ENCODE measurements at regions not wholly inside any gene's neighbourhood (a gene's known extent, or its start where the extent isn't known, plus 50 kb on each side); places are given as distances from the start of the nearest gene placed in this dataset.

DNA sequence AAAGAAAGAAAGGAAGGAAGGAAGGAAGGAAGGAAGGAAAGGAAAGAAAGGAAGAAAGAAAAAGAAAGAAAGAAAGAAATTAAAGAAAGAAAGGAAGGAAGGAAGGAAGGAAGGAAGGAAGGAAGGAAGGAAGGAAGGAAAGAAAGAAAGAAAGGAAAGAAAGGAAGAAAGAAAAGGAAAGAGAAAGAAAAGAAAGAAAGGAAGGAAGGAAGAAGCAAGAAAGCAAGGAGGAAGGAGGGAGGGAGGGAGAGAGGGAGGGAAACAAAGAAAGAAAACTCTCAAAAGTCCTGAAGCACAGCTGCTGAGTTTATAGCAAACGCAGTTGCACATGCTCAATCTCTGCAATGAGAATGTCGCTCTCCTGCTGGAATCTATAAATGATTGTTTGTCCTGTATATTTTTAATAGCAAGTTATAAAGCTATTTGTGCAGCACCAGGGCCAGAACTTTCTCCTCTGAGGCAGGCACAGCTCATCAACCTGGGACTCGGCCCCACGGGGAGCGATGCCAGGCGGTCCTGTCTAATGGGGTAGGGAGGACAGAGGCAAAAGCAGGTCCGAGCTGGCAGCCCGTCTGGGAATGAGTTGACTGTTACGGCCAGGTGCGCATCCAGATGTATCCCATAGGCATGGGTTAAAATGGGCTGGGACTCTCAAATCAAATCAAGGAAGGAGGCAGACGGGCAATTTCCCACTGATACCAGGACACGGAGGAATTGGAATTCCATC, 118.0 kb upstream of the PFKP start:
- DNase-seq: no peak

DNA sequence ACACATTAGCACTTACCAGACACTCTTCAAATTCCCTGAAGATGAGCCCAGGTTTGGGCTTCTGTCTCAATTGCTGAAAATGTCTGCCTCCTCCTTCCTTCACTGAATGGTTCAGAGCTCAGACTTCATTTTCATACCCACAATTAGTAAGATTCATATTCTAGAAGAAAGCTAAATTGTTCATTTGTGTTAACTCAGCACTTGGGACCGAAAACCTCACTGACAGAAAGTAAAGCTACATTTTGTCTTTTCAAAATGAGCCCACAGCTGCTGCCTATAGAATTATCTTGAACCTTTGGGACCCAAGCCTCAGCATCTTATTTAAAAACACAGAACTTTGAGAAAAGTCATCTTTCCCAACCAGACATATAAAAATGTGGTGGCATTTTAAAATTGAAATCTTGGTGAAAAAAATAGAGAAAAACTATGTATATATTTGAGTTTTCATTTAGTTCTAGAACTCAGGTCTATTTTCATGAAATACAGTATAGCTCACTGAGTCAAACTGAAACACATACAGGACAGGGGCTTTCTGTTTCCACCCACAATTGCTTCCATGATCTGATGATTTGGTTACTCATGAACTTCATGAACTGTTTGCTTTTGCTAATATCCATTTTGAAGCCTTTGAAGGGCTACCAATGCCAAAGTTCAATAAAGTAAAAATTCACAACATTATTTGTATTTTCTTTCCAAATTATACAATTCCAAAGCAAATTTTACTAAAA, 119.1 kb upstream of the PFKP start:
- DNase-seq: no peak

DNA sequence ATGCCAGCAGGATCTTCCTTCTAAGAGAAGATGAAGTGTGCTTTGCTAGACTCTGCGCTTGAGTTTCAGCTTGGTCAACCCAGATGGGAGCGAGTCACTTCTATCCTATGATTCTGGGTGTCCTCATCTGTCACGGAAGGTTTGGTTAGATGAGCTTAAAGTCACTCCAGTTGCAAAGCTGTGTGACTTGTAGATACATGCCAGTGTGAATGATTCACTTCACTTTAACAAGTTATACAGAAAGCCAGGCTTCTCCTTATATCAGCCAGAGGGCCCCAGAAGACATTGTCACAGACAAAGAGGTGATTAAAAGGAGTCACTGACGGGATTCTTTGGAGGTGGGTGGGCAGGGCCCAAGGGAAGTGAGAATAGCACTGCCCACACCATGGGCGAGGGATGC, 122.6 kb upstream of the PFKP start:
- no peak for DNase-seq

DNA sequence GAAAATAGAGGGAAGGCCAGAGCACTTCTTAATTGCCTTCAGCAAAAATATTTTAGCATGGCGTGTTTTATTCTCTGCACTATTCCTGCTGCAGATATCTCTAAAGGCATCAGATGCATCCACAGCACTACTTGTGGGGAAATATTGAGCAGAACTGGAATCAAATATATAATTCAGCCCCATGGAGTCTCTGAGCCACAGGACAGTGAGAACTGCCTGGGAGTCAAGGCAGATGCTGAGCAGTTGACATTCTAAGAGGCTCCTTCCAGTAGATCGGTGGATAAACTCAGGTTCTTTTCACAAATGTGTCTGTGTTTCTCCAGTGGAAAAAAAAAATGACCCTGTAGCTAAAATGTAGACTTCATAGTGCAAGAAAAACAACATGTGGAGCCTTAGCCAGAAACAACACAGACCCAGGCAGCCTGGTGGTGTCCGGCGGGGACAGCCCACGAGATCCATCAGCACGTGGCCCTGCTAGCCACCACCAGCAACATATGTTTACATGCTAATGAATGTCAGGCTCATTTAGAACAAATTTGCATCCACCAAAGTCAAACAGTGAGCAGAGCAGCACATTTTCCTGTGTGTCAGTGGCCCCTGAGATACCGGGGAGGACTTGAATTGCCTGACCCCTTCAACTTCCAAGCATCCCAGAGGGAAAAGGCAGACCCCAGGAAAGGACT, 123.3 kb upstream of the PFKP start:
- no peak for DNase-seq

DNA sequence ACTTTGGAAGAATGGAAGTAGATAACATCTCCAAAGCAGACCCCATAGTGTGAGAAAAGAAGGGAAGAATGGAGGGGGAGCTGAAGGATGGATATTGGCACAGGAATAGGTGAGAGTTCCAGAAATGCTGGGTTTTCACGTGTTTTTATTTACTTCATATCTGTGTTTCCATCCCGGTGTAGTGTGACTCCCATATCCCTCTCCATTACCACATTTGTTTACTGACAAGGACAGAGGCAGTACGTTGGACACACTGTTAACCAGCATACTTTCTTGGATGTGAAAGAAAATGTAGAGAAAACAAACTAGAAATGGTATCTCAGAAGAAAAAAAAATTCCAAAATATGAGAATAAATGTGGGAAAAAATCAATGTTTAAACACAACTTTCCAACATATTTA, 124.4 kb upstream of the PFKP start:
- no peak for DNase-seq

DNA sequence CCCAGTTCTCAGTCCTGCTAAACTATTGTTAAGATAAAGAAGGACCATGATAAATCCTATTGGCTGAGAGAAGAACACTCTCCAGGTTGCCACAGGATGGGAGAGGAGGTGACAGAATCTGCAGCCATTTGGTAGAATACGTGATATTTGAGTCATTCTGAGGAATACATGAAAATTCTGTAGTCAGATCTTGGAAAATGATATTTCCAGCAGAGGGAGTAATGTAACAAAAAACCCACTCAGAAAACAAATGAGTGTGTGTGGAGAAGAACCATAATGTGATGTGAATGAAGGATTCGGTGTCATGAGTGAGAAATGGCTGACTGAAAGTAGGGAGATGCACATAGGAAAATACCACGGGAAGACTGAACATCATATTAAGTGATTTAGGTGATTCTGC, 128.5 kb upstream of the PFKP start:
- DNase-seq: no peak

DNA sequence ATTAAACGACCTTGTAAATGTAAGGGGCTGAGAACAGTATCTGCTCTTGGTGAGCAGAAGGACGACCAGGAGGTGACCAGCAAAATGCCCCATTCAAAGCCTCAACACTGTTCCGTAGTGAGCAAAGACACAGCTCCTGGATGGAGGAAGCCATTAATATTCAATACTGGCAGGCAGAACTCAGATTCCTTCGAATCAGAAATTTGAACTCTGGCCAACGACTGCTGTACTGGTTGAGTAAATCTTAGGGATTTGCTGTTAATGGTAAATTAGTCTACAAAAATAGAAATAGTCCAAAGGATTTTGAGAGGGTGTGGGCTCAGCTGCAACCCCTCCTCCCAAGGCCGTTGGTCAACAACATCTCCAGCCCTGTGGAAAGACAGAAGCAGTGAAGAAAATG, 130.5 kb upstream of the PFKP start:
- no peak for DNase-seq

DNA sequence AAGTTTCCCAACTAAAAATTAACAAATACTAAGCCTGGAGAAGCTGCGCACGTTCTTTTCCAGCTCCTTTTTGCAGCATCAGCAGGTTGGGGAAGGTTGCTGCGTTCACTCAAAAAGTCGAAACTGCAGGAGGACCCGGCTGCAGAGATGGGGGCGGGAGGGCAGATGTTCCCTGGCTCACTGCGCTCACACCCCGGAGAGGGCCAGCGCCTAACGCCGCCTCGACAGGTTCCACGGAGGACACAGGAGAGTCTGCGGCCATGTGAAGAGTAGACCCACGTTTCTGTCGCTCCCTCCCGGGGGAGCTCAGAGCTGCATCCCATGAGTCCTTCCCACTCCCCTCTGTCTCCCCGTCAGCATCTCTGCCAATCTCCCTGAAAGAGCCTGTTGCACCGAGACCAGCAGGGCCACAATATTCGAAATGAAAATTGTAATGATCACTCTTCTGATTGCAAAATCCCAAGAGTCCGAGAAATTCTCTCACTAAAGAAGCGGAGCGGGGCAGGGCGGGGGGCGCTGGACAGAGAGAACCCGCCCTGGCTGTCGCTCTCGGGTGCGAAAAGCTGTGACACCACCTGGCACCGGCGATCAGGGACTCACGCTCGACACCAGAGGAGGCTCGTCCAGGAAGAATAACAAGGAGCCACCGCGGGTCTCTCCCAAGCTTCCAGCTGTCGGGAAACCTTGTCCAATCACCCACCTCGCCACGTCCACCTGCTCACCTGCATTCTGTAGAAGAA, 131.5 kb upstream of the PFKP start:
- DNase-seq: no peak

DNA sequence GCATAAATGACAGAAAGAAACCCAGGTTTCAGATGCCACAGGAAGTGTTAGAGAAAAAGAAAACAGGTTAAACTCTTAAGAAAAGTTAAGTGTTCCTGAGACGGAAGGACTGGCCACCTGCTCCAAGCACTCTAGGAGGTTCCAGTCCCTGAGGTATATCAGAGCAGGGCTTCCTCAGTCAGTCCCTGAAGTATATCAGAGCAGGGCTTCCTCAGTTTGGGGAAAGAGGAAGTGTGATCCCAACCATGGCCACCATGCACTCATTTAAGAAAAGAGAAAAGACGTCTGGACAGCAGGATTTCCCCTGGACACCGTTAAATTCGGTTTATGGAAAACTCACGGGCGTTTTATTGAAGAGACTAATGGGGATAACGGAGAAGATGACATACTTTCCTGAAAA, 133.4 kb upstream of the PFKP start:
- DNase-seq: no peak

DNA sequence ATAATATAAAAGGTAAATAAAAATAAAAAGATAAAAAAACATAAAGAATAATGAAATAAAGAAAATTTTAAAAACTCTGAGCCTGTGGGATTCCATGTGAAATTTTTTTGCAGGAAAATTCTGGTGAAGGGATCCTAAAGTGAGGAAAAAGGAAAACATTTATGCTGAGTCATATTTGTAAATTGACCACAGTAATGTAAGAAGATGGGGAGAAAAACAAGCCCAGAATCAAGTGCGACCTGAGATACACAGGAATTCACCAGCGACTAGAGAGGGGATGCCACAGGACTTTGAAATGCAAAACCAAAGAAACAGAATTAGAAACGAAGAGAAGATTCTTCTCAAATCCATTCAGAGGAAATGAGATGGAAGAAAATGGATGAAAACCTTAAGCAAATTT, 133.8 kb upstream of the PFKP start:
- no peak for DNase-seq

DNA sequence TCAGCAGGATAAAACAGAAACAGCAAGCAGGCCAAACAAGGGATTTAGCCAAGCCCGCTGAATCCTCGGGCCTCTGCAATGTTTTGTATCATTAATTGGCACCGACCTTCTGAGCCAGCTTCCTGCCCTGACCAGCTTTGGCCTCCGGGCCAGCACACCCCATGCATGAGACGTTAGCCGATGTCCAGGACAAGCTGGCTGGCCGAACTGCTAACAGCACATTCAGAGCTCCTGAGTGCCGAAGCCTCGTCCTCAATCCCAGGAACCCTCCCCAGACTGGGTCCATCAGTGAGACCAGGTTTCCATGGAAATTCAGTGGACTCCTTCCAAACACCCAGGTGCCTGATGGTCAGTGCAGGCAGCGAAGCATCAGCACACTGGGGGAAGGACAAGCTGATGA, 134.3 kb upstream of the PFKP start:
- DNase-seq: no peak

DNA sequence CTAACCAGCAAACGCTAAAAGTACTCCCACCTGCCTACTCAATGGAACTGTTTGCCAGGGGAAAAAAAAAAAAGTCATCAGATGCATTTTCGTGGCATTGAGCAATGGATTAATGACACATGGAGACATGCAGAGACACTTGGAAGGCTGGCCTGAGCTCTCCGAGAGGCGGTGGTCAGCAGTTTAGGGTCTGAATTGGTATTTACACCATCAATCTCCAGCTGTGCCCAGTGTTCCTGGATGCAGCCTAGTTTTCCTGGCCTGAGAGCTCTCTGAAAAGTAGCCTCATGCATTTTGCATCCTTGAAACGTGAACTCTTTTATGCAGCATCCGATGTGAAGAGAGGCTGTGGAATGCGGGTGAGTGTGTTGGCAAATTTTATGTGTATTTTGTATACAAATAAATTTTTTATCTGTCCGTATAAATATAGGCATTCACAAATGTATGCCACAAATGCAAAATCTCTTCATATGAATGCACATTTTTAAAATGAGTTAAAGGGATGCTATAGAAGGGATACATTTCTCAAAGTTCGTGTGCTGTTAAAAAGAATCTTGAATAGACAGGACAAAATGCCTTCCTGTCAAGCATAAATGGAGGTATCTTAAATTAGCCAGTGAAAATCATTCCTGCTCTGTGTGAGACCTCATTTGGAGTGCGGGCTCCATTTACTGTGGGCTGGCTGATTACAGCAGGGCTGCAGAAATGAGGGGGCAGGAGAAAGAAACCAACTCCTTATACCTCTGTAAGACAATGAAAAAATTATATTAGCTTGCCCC, 137.7 kb upstream of the PFKP start:
- DNase-seq: no peak

DNA sequence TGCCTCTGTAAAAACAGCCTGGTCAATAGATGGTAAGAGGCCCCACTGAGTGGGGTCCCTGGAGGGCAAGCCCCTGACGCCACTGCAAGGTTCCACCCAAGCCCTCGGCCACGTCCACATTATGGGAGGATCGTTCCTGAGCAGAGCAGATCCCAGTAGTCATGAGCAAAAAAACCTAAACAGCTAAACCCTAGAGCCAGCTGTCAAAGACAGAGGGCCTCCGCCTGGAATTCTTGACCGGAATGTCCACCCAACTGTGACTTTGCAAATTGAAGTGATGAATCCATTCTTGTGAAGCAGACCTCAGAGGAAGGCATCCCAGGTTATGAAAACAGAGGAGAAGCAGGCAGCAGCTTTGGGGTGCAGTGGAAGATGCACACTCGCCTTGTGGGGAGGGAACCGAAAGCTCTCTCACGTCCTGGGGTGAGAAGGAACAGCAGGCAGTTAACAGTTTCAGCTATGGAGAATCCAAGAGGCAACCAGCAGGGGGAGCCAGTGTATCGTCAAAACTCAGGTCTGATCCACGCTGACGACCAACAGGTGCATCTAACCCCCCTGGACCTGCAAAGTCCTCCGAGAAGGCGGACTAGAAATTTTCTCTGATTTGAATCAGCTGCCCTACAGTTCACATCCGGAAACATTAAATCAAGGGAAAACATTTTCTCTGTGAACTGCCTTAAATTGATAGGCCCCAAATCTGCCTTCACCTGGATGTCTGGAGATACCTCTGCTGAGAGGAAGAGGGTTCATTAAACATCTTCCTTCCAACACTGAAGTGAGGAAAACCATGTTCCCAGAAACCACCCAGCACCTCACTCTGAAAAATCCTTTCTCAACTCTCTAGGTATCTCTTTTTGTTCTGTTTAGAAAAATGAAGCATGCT, 139.1 kb upstream of the PFKP start:
- peak; percentile 43 for DNase-seq

DNA sequence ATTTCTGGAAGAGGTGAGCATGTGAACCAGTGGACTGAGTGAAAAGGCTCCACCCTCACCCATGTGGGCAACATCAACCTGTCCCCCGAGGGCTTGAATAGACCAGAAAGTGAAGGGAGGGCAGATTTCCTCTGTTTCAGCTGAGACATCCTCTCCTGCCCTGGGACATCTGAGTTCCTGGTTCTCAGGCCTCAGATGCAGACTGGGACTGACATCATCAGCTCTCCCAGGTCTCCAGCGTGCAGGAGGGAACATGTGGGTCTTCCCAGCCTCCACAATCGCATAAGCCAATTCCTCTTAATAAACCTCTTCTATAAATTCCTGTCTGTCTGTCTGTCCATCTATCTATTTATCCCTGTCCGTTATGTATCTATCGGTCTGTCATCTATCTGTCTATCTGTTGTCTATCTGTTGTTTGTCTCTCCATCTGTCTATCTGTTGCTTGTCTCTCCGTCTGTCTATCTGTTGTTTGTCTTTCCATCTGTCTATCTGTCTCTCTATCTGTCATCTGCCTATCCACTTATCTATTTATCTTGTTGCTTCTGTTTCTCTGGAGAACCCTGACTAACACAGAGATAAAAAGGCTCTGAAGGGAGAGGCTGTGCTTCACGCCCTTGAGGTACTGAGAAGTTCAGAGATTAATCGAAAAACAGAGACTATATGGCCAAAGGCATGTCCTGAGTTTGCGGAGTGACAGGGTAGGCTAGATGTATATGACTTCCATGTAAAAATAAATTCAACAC, 140.3 kb upstream of the PFKP start:
- no peak for DNase-seq

DNA sequence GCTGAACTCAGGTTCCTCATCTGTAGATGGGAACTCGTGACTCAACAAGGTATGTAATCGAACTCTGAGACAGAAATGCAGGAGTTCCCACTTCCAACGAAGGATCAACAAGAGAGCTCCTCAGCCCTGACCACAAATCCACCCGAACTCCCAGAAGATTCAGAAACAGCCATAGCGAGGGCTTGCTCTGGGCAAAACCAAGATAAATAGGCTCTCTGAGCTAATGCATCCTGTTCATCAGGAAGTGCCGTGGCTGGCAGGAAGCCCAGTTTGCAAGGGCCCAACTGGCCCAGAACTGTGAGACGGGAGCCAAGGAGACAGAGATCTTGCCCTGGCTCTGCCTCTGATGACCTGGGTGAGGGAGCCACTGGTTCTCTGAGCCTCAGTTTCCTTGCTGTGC, 141.7 kb upstream of the PFKP start:
- DNase-seq: peak; percentile 5

DNA sequence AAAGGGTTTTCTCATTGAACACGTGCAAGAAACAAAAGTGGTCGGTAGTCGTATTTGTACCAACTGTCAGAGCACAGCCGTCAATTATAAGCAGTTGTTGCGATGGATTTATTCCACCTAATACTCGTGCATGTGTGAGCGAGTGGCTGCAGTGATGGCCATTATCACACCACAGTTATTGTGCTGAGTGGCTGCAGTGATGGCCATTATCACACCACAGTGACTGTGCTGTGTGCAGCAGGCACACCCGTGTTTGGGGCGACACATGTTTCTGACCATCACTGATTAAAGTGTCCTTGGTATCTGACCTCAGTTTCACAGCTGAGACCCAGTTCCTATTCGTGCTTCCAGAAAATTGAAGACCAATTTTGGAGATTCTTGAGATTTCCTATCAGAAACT, 142.9 kb upstream of the PFKP start:
- DNase-seq: no peak

DNA sequence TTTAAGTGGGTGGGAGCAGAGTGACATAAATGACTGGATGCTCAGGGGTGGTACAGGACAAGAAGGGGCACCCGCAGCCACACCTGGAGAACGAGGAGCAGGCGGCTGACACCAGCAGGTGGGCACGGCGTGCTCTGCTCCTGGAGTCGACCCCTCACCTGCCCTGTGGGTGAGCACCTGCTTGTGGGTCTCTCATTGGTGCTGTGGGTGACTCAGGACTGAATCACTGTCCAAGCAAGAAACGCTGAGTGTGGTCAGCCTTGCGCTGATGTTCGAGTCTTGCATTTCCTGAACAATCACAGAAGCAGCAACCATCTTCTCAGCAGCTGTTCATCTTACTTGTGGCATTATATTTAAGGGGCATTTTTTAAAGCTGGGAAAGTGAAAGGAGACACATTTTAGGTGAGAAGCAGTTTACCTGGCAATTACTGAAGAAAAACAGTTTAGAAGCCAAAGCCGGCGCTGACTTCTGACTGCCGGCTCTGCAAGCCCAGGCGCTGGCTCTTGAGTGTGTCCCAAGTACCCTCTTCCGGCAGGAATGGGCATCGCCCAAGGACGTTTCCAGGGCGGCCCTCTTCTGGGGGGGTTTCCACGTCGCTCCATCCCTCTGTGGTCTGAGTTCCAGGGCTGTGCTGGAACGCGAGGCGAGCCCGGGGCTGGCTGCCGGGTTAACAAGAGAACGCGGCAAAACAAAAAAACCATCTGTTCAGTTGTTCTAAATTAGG, 145.2 kb upstream of the PFKP start:
- no peak for DNase-seq

DNA sequence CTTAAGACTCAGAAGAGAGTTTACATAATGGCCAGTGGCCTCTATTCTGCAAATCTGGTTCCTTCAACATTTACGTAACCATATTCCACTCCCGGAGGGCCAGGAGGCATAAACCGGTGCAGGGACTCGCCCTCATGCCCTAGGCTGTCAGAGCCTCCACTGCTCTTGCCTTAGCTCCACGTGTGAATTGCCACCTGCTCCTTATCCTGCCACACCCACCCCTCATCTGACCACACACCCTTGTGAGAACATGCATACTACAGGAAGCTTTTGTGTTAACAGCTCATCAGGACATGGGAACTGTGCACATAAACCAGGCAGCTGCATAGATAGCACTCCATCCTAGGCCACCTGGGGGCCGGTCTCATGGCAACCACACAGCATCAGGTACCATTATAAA, 146.7 kb upstream of the PFKP start:
- DNase-seq: no peak

DNA sequence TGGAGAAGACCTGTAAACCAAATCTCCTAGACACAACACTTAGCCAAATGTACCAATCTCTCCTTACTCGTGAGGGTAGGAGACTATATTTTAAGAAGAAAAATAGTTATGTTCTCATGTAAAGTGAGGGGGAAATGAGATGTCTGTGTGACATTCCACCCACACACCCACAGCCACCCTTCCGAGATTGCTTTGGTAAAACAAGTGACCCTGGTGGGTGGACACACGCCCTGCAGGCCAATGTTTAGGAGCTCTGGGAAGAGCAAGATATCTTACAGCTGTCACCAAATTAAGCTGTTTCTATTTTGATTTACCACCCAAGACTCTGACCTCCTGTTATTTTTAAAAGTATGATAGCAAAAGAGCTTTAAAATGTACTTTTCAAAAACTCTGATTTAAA, 147.2 kb upstream of the PFKP start:
- DNase-seq: no peak

DNA sequence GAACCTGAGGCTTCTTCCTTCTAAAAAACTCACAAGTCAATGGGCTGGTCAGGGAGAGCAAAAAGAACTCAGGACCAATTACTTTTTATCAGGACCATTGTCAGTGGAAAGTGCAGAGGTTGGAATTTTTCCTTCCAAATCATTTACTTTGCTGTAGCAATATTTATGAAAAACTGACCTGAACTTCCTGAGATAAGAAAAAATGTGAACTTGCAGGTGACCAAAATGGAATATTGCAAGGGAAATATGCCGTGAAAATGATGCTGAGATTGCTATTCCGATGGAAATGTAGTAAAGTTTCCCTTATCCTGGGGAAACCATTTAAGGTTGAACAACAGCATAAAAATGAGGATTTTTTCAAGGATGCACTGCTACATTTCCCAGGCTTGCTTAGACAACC, 148.3 kb upstream of the PFKP start:
- DNase-seq: no peak
